Fibroblast of the aortic adventitia (primary cell): ENCODE measurements at regions not wholly inside any gene's neighbourhood (a gene's known extent, or its start where the extent isn't known, plus 50 kb on each side); places are given as distances from the start of the nearest gene placed in this dataset.

Experiments
- DNase-seq: peaks from one replicate; pipeline ENCODE4 v3.0.0-alpha.2; 2010; ENCODE audit warnings: low read depth
- H3K4me3 ChIP-seq: 2 replicates; pipeline ENCODE4 v1.5.1; 2011; ENCODE audit warnings: low read depth, mild to moderate bottlenecking, control low read depth, low read length, moderate library complexity
- TF ChIP-seq, protein P1 (sequence below): IDR thresholded peaks from 2 replicates; pipeline ENCODE4 v1.5.1; 2011; ENCODE audit warnings: mild to moderate bottlenecking, low read length, control low read depth, inconsistent platforms; ENCODE audit not compliant: insufficient read depth

DNA sequence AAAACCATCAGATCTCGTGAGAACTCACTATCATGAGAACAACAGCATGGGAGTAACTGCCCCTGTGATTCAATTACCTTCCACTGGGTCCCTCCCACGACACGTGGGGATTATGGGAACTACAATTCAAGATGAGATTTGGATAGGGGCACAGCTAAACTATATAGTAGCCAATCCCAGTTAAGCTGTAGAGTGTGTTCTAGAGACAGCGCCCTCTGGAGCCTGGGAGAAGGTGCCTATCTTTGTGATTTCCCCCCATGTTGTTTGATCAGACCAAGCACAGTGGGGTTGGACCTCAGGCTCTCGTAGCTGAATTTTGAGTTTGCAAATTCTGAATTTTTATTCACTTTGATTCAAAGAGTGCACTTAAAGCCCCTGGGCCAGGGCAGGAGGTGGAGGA, 108.2 kb upstream of the TWIST2 start:
- TF ChIP-seq, protein P1, sequence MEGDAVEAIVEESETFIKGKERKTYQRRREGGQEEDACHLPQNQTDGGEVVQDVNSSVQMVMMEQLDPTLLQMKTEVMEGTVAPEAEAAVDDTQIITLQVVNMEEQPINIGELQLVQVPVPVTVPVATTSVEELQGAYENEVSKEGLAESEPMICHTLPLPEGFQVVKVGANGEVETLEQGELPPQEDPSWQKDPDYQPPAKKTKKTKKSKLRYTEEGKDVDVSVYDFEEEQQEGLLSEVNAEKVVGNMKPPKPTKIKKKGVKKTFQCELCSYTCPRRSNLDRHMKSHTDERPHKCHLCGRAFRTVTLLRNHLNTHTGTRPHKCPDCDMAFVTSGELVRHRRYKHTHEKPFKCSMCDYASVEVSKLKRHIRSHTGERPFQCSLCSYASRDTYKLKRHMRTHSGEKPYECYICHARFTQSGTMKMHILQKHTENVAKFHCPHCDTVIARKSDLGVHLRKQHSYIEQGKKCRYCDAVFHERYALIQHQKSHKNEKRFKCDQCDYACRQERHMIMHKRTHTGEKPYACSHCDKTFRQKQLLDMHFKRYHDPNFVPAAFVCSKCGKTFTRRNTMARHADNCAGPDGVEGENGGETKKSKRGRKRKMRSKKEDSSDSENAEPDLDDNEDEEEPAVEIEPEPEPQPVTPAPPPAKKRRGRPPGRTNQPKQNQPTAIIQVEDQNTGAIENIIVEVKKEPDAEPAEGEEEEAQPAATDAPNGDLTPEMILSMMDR: no peak
- no peak overlapping the region for H3K4me3 ChIP-seq
- no peak for DNase-seq

DNA sequence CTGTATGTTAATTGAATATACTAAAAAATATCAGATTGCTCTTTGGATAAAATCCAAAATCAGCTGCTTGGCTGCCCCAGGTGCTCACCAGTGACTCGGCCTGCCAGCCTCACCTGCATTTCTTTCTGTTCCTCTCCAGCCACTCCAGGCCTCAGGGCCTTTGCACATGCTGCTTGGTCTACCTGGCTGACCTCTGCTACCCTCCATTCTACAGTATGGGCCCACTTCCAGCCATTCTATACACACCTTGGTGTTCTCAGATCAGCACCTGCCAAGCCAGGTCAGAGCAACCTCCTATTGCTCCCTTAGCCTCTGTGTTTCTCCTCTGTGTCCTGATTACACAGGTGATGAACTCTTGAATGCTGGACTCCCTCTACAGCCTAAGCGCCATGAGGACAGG, 106.6 kb upstream of the TWIST2 start:
- H3K4me3 ChIP-seq: no peak overlapping the region
- TF ChIP-seq, protein P1: no peak
- DNase-seq: no peak

DNA sequence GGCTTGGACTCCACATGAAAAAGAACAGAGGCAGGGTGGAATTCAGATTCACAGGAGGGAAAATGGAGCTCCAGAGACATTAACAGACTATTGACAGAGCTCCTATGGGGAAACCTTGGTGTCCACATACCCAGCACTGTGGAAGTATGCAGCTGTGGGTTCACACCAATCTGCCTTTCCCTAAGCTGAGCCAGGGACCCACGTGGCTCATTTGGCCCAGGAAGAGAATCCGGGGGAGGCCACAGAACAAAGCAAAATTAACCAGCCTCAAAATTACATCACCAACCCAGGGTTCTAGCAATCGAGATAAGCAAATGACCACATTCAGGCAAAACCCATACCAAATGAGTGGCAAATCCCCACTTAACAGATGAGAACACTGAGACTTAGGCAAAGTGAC, 105.8 kb upstream of the TWIST2 start:
- TF ChIP-seq, protein P1: no peak
- peak; percentile 35 for DNase-seq
- H3K4me3 ChIP-seq: no peak overlapping the region

DNA sequence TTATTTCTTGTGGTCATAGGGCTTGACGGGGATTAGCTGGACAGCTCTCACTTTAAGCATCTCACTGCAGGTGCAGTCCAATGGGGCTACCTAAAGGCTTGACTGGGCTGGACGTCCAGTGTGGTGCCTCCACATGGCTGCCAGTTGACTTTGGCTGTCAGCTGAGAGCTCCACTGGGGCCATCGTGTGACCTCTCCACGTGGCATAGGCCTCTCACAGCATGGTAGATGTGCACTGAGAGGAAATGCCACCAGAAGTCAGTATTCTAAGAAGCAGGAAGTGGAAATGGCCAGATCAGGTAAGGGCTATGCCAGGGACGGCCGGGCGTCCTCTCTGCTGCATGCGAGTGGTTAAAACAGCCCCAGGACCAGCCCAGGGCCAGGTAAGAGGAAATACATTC, 105.2 kb upstream of the TWIST2 start:
- no peak overlapping the region for H3K4me3 ChIP-seq
- no peak for DNase-seq
- TF ChIP-seq, protein P1: no peak

DNA sequence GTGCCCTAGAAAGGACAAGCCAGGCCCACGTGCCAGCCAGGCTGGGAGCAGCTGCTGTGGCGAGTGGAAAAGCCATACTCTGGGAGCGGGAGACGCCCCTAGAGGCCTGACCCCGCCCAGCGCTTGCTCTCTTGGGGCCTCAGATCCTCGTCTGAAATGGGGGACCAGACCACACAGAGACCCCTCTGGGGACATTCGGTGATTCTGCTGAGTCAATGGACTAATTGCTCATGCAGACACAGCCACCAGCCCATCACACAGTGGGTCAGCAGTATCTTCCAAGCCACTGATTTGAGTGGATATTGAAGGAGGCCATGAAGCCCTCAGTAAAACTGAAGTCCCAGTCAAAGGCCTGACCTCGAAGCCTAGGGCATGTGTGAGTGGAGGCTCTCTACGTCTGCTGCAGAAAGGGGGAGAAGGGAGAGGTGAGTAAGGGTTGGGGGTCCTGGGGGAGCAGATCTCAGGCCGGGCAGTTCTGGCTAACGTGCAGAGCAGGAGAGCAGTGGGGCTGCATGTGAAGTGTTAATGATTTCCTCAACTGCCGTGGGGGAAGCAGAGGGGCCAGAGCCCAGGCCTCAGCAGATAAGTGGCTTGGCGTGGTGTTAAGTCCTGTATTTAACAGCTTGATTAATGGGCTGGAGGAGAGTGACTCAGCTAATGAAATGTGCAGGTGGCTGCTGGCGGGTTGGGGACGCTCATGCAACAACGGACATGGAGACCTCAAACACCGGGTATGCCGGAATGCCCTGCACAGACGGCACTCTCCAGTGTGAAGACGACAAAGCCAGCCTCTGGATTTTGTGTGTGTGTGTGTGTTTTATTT, 104.4 kb upstream of the TWIST2 start:
- DNase-seq: peak; percentile 14
- H3K4me3 ChIP-seq: no peak overlapping the region
- TF ChIP-seq, protein P1: no peak

DNA sequence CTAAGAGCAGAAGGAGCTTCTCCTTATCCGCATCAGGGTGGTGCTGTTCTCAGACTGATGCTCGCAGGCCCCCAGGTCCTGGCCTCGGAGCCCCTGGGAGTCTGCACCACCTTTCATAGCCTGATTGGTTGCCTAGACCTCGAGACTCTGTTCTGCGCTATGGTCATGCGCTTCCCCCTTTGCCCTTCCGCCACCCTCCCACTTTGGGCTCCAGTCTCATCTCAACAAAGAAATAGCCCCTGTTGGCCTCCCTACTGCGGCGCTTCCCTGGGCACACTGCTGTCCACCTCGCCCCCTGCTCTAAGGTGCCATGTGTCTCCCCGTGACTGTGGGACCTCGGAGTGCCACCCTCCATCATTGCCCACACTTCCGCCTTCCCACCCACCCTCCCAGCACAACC, 102.9 kb upstream of the TWIST2 start:
- DNase-seq: no peak
- no peak overlapping the region for H3K4me3 ChIP-seq
- TF ChIP-seq, protein P1: no peak

DNA sequence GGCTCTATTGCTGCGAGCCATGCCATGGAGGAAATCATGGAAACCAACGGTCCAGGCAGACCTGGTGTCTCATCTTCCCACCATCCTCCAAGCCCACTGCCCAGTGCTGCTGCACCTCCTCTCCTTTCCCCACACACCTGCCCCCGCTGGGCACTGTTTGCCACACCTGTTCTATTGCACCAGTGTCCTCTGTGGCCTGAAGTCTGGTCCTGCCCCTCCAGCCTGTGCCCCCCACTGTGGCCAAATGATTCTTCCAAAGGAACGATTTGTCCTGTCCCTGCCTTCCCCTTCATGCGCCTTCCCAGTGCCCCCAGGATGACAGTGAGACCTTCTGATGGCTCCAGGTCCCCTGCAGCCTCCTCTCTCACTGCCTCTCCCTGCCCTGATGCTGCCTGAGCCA, 101.9 kb upstream of the TWIST2 start:
- H3K4me3 ChIP-seq: no peak overlapping the region
- TF ChIP-seq, protein P1: no peak
- no peak for DNase-seq
